Fibroblast of lung (primary cell): ENCODE measurements at regions not wholly inside any gene's neighbourhood (a gene's known extent, or its start where the extent isn't known, plus 50 kb on each side); places are given as distances from the start of the nearest gene placed in this dataset.

ENCODE experiments used
- EZH2 ChIP-seq: IDR thresholded peaks from 2 replicates; pipeline ENCODE4 v1.5.1; 2012; ENCODE audit warnings: low read length, control low read depth, mild to moderate bottlenecking; ENCODE audit errors: missing control alignments
- TF ChIP-seq, protein P1 (sequence below), 2 donors: IDR thresholded peaks in 1 of 2; conservative IDR thresholded peaks in 1 of 2; 1 replicate in 1 of 2; 2 replicates in 1 of 2; pipeline ENCODE4 v1.5.1; 2011 to 2012; ENCODE audit warnings: low read length in 2 of 2, control low read depth in 1 of 2, inconsistent platforms in 1 of 2, low read depth in 1 of 2, mild to moderate bottlenecking in 1 of 2

GRCh38 chr1:170871868-170872267 lies 63.5 kb upstream of the MROH9 start:
- TF ChIP-seq, protein P1, sequence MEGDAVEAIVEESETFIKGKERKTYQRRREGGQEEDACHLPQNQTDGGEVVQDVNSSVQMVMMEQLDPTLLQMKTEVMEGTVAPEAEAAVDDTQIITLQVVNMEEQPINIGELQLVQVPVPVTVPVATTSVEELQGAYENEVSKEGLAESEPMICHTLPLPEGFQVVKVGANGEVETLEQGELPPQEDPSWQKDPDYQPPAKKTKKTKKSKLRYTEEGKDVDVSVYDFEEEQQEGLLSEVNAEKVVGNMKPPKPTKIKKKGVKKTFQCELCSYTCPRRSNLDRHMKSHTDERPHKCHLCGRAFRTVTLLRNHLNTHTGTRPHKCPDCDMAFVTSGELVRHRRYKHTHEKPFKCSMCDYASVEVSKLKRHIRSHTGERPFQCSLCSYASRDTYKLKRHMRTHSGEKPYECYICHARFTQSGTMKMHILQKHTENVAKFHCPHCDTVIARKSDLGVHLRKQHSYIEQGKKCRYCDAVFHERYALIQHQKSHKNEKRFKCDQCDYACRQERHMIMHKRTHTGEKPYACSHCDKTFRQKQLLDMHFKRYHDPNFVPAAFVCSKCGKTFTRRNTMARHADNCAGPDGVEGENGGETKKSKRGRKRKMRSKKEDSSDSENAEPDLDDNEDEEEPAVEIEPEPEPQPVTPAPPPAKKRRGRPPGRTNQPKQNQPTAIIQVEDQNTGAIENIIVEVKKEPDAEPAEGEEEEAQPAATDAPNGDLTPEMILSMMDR (conservative IDR thresholded peaks at IDR 0.05 in 1 of 2, IDR thresholded peaks at IDR 0.05 in 1 of 2; ENCODE audit: low read depth in 1 of 2, low read length in 2 of 2) = no peak
- TF ChIP-seq EZH2 = no peak
